Colonic mucosa (tissue), 4 donors: ENCODE measurements at regions not wholly inside any gene's neighbourhood (a gene's known extent, or its start where the extent isn't known, plus 50 kb on each side); places are given as distances from the start of the nearest gene placed in this dataset.

Source experiments
- DNase-seq: peaks from one replicate; pipeline ENCODE4 v3.0.0-alpha.2; 2020
- H3K27ac ChIP-seq: fragments of 200-600 bp; one replicate; pipeline ENCODE4 v1.8.0; 2021
- H3K27me3 ChIP-seq: fragments of 200-600 bp; one replicate; pipeline ENCODE4 v1.8.0; 2021
- H3K36me3 ChIP-seq: fragments of 200-600 bp; one replicate; pipeline ENCODE4 v1.8.0; 2021
- H3K4me1 ChIP-seq: fragments of 200-600 bp; one replicate; pipeline ENCODE4 v1.8.0; 2021; ENCODE audit warnings: mild to moderate bottlenecking
- H3K4me3 ChIP-seq: fragments of 200-600 bp; one replicate; pipeline ENCODE4 v1.8.0; 2021
- H3K9ac ChIP-seq, 2 donors: one replicate each; pipeline ENCODE4 v1.7.0; 2013; ENCODE audit warnings: control low read depth in 2 of 2, low read depth in 2 of 2, low read length in 2 of 2
- H3K9me3 ChIP-seq: fragments of 200-600 bp; one replicate; pipeline ENCODE4 v1.8.0; 2021
- intact Hi-C: fragments of 100-400 bp; cut with DNase I; formaldehyde crosslinking; loops from one replicate; pipeline ENCODE4 v1.14.1; 2022
- TF ChIP-seq, protein P1 (sequence below): fragments of 200-600 bp; IDR thresholded peaks from one replicate; pipeline ENCODE4 v1.8.0; 2022; ENCODE audit warnings: antibody characterized with exemption, mild to moderate bottlenecking
- donor health status: healthy.
- donor health status: DM: no; HTN: no; CAD: no.
- donor health status: DM: no; HTN: no; CAD: no.

GRCh38 chr21:24583473-24583872 is 1023.8 kb downstream of the MRPL39 start:
- Histone ChIP-seq H3K4me3 (no peak overlapping the region), H3K9me3 (no peaks in the 10 kb centered on the region), H3K9ac (no peak overlapping the region), H3K4me1 (no peaks in the 10 kb centered on the region), H3K27ac (no peak overlapping the region), H3K27me3 (no peaks in the 10 kb centered on the region), H3K36me3 (no peaks in the 10 kb centered on the region)
- intact Hi-C loops = no loop called here
- DNase-seq = no peak
- TF ChIP-seq, protein P1, sequence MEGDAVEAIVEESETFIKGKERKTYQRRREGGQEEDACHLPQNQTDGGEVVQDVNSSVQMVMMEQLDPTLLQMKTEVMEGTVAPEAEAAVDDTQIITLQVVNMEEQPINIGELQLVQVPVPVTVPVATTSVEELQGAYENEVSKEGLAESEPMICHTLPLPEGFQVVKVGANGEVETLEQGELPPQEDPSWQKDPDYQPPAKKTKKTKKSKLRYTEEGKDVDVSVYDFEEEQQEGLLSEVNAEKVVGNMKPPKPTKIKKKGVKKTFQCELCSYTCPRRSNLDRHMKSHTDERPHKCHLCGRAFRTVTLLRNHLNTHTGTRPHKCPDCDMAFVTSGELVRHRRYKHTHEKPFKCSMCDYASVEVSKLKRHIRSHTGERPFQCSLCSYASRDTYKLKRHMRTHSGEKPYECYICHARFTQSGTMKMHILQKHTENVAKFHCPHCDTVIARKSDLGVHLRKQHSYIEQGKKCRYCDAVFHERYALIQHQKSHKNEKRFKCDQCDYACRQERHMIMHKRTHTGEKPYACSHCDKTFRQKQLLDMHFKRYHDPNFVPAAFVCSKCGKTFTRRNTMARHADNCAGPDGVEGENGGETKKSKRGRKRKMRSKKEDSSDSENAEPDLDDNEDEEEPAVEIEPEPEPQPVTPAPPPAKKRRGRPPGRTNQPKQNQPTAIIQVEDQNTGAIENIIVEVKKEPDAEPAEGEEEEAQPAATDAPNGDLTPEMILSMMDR = no peak

GRCh38 chr21:24577301-24577700 is 1030.0 kb downstream of the MRPL39 start:
- intact Hi-C loops = no loop called here
- H3K4me1 ChIP-seq = no peaks in the 10 kb centered on the region
- no peak overlapping the region for H3K9ac ChIP-seq
- H3K9me3 ChIP-seq = no peaks in the 10 kb centered on the region
- H3K36me3 ChIP-seq = no peaks in the 10 kb centered on the region
- DNase-seq = no peak
- no peak overlapping the region for H3K27ac ChIP-seq
- no peak overlapping the region for H3K4me3 ChIP-seq
- TF ChIP-seq, protein P1 = no peak
- no peaks in the 10 kb centered on the region for H3K27me3 ChIP-seq

- no peaks in the 10 kb centered on the region for H3K27me3 ChIP-seq
These were observed 1046.0 kb downstream of the MRPL39 start for GRCh38 chr21:24561291-24561690.

GRCh38 chr21:24552491-24552890 is 1054.8 kb downstream of the MRPL39 start:
- TF ChIP-seq, protein P1 = no peak
- intact Hi-C loops = no loop called here
- H3K4me3 ChIP-seq = no peak overlapping the region
- DNase-seq = no peak
- H3K4me1 ChIP-seq = no peaks in the 10 kb centered on the region
- H3K9me3 ChIP-seq = no peaks in the 10 kb centered on the region
- H3K36me3 ChIP-seq = no peaks in the 10 kb centered on the region
- no peak overlapping the region for H3K27ac ChIP-seq
- H3K9ac ChIP-seq = no peak overlapping the region
- no peaks in the 10 kb centered on the region for H3K27me3 ChIP-seq

More at GRCh38 chr21:24561291-24561690, 1046.0 kb downstream of the MRPL39 start:
- H3K9me3 ChIP-seq = no peaks in the 10 kb centered on the region
- H3K9ac ChIP-seq = no peak overlapping the region
- H3K4me3 ChIP-seq = no peak overlapping the region
- H3K27ac ChIP-seq = no peak overlapping the region
- H3K36me3 ChIP-seq = no peaks in the 10 kb centered on the region
- no peak for DNase-seq
- no peaks in the 10 kb centered on the region for H3K4me1 ChIP-seq
- TF ChIP-seq, protein P1 = no peak
- intact Hi-C loops = no loop called here

DNA sequence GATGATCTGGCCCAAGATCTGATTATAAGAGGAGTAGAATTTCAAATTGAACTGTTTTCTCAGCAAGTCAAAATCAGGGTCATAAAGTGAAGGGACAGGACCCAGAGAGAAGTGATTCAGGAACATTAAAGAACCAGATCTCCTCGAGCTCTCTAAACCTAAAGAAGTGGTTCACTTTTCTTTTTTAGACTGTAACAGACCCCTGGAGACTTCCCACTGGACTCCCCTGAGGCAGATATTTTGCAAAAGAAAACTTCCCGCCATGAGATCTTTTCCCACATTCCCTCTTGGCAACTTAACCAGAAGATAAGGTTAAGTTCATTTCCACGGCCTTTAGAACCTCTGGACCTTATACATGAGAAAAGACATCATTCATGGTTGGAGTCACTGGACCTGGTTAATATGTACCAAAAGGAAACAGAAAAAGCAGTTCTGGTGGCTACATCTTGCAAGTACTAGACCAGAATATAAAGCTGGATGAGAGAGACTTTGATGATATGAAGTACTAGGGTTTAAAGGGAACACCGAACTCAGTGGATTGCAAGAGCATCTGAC is 1061.4 kb downstream of the MRPL39 start:
- H3K4me1 ChIP-seq = no peaks in the 10 kb centered on the region
- H3K27ac ChIP-seq = no peak overlapping the region
- H3K4me3 ChIP-seq = no peak overlapping the region
- H3K27me3 ChIP-seq = no peaks in the 10 kb centered on the region
- no peaks in the 10 kb centered on the region for H3K36me3 ChIP-seq
- H3K9me3 ChIP-seq = peaks cover 3% of the 10 kb centered on the region
- no peak overlapping the region for H3K9ac ChIP-seq
- intact Hi-C loops = no loop called here
- no peak for DNase-seq
- TF ChIP-seq, protein P1 = no peak
